SK-N-SH treated with all-trans-retinoic acid at 6 μM for 48 hours (cell line): ENCODE measurements at regions not wholly inside any gene's neighbourhood (a gene's known extent, or its start where the extent isn't known, plus 50 kb on each side); places are given as distances from the start of the nearest gene placed in this dataset.

ENCODE experiments used
- CREB5 ChIP-seq: fragments of 250-450 bp; sonication (Bioruptor Pico); IDR thresholded peaks from 2 replicates; pipeline ENCODE4 v1.5.1; 2020; ENCODE audit warnings: low read depth, mild to moderate bottlenecking, moderate library complexity
- SNAI2 ChIP-seq: fragments of 250-450 bp; sonication (Bioruptor Pico); IDR thresholded peaks from 2 replicates; pipeline ENCODE4 v1.5.0; 2020; ENCODE audit warnings: mild to moderate bottlenecking, moderate library complexity

GRCh38 chr6:63066055-63066704, 145.1 kb upstream of the FKBP1C start:
- TF ChIP-seq CREB5 (CRISPR knock-in tag) (no peak), SNAI2 (CRISPR knock-in tag) (no peak)
